ENCODE measurements at regions not wholly inside any gene's neighbourhood (a gene's known extent, or its start where the extent isn't known, plus 50 kb on each side); places are given as distances from the start of the nearest gene placed in this dataset.
A peak's percentile ranks its signal among the peaks of the same experiment; 100 is the strongest.
"Not testable (repeated sequence)": the region's sequence is repeated elsewhere in the genome, so short reads cannot be mapped to it uniquely, and the experiment has no call there.

GRCh38 chr3:162398554-162398953 lies 901.9 kb downstream of the OTOL1 start:
- H3K9me2 ChIP-seq (replicated peaks; ENCODE audit: low read length), result no peaks in the 10 kb centered on the region
- POLR2A ChIA-PET (ENCODE audit: unreplicated experiment), result no interaction called here
- CTCF ChIA-PET, result no interaction called here

GRCh38 chr3:162400697-162401096 lies 904.1 kb downstream of the OTOL1 start:
- no peak overlapping the region for H3K27ac ChIP-seq (ENCODE audit: low read length)
- peak overlapping the region; percentile 27; the same call in 1 of the 2 replicates for H2AFZ ChIP-seq (ENCODE audit: low read length)
- no peaks in the 10 kb centered on the region for H3K27me3 ChIP-seq (ENCODE audit: low read length)
- H3K36me3 ChIP-seq (ENCODE audit: low read depth, low read length), result no peaks in the 10 kb centered on the region
- H3K9me2 ChIP-seq (replicated peaks; ENCODE audit: low read length), result no peaks in the 10 kb centered on the region
- intact Hi-C loops (cut with micrococcal nuclease), result no loop called here
- H3K9ac ChIP-seq (ENCODE audit: low read length), result no peak overlapping the region
- no peaks in the 10 kb centered on the region for H3K79me2 ChIP-seq (ENCODE audit: low read length)
- CTCF ChIA-PET, result interaction anchor here (0.6 kb wide), 1 partner anchor 114 kb away, joined by 3 read pairs; no protein-coding TSS in a partner anchor
- no TSS peak for BruUV-seq (replicated peaks)
- no peaks in the 10 kb centered on the region for H3F3A ChIP-seq (ENCODE audit: low read length, unreplicated experiment)
- ATAC-seq, result peak; percentile 64
- H3K4me3 ChIP-seq (ENCODE audit: low read length), result no peak overlapping the region
- peaks cover 14% of the 10 kb centered on the region for H3K4me1 ChIP-seq (ENCODE audit: insufficient read depth, low read length)
- no peaks in the 10 kb centered on the region for H4K20me1 ChIP-seq (ENCODE audit: low read length)
- peak; percentile 27 for DNase-seq
- POLR2A ChIA-PET (ENCODE audit: unreplicated experiment), result no interaction called here
- 0 out of 2 replicates have a peak overlapping the region, but pooled peaks have one; percentile 6 for H3K4me2 ChIP-seq (ENCODE audit: low read length)
- H3K9me3 ChIP-seq (ENCODE audit: low read length), result no peaks in the 10 kb centered on the region
- no peak for TF ChIP-seq EZH2phosphoT487 (IDR thresholded peaks at IDR 0.05; ENCODE audit: borderline replicate concordance, low read length)
- TF ChIP-seq, protein P1, sequence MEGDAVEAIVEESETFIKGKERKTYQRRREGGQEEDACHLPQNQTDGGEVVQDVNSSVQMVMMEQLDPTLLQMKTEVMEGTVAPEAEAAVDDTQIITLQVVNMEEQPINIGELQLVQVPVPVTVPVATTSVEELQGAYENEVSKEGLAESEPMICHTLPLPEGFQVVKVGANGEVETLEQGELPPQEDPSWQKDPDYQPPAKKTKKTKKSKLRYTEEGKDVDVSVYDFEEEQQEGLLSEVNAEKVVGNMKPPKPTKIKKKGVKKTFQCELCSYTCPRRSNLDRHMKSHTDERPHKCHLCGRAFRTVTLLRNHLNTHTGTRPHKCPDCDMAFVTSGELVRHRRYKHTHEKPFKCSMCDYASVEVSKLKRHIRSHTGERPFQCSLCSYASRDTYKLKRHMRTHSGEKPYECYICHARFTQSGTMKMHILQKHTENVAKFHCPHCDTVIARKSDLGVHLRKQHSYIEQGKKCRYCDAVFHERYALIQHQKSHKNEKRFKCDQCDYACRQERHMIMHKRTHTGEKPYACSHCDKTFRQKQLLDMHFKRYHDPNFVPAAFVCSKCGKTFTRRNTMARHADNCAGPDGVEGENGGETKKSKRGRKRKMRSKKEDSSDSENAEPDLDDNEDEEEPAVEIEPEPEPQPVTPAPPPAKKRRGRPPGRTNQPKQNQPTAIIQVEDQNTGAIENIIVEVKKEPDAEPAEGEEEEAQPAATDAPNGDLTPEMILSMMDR (conservative IDR thresholded peaks at IDR 0.05; ENCODE audit: low read depth, low read length), result peak; percentile 47

More at GRCh38 chr3:162398554-162398953, 901.9 kb downstream of the OTOL1 start:
- H3K27me3 ChIP-seq (ENCODE audit: low read length), result no peaks in the 10 kb centered on the region
- no peaks in the 10 kb centered on the region for H4K20me1 ChIP-seq (ENCODE audit: low read length)
- no peaks in the 10 kb centered on the region for H3F3A ChIP-seq (ENCODE audit: low read length, unreplicated experiment)
- no peaks in the 10 kb centered on the region for H3K36me3 ChIP-seq (ENCODE audit: low read depth, low read length)
- H3K4me3 ChIP-seq (ENCODE audit: low read length), result no peak overlapping the region
- no peaks in the 10 kb centered on the region for H3K79me2 ChIP-seq (ENCODE audit: low read length)
- no peak overlapping the region for H2AFZ ChIP-seq (ENCODE audit: low read length)
- TF ChIP-seq, protein P1 (conservative IDR thresholded peaks at IDR 0.05; ENCODE audit: low read depth, low read length), result no peak
- TF ChIP-seq EZH2 (IDR thresholded peaks at IDR 0.05; ENCODE audit: low read length, unreplicated experiment) (no peak), EZH2phosphoT487 (IDR thresholded peaks at IDR 0.05; ENCODE audit: borderline replicate concordance, low read length) (no peak)
- H3K27ac ChIP-seq (ENCODE audit: low read length), result no peak overlapping the region
- no peak for DNase-seq
- no peak overlapping the region for H3K9ac ChIP-seq (ENCODE audit: low read length)
- ATAC-seq, result no peak
- no TSS peak for BruUV-seq (replicated peaks)
- H3K4me2 ChIP-seq (ENCODE audit: low read length), result no peak overlapping the region
- H3K9me3 ChIP-seq (ENCODE audit: low read length), result no peaks in the 10 kb centered on the region
- intact Hi-C loops (cut with micrococcal nuclease), result loop anchor here (10.0 kb wide), 1 partner anchor 484 kb away; no protein-coding TSS in a partner anchor
- H3K4me1 ChIP-seq (ENCODE audit: insufficient read depth, low read length), result peaks cover 14% of the 10 kb centered on the region

GRCh38 chr3:162411556-162411955 lies 914.9 kb downstream of the OTOL1 start:
- POLR2A ChIA-PET (ENCODE audit: unreplicated experiment); H4K20me1 ChIP-seq (ENCODE audit: low read length); DNase-seq; H3K79me2 ChIP-seq (ENCODE audit: low read length); BruUV-seq (replicated peaks); H3K27ac ChIP-seq (ENCODE audit: low read length); H3K9me2 ChIP-seq (replicated peaks; ENCODE audit: low read length); intact Hi-C loops (cut with micrococcal nuclease); H3K36me3 ChIP-seq (ENCODE audit: low read depth, low read length); CTCF ChIA-PET; H3K9me3 ChIP-seq (ENCODE audit: low read length); H3K27me3 ChIP-seq (ENCODE audit: low read length); H3K4me3 ChIP-seq (ENCODE audit: low read length); H3K4me2 ChIP-seq (ENCODE audit: low read length); H3F3A ChIP-seq (ENCODE audit: low read length, unreplicated experiment); ATAC-seq; H2AFZ ChIP-seq (ENCODE audit: low read length); H3K4me1 ChIP-seq (ENCODE audit: insufficient read depth, low read length); H3K9ac ChIP-seq (ENCODE audit: low read length): not testable (repeated sequence)
